ENCODE measurements at regions not wholly inside any gene's neighbourhood (a gene's known extent, or its start where the extent isn't known, plus 50 kb on each side); places are given as distances from the start of the nearest gene placed in this dataset.

DNA sequence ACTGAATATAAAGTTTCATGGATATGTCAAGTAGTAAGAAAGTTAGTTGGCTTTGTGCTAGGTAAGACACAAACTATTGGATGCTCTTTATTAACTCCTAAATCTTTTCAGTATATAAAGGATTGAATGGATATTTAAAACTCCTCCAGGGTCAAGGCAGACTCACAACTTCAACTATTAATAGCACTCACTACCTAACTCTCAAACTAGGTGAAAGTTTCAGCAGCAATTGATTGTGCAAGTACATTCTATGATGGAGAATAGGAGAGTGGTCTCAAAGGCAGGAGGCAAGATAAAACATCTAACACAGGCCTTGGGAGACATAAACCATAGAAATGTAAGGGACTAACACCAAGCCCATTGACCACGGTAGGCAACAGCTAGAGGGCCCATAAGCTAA is 328.9 kb upstream of the CHAC2 start:
- Histone ChIP-seq H3K27ac (ENCODE audit: extremely low read depth, low read depth, low read length) (no peak overlapping the region), H3K4me1 (ENCODE audit: control insufficient read depth, insufficient read depth, low read length) (no peaks in the 10 kb centered on the region), H3K9me3 (ENCODE audit: control insufficient read depth, insufficient read depth, low read depth, low read length) (no peaks in the 10 kb centered on the region), H3K4me3 (ENCODE audit: low read depth, low read length) (no peak overlapping the region), H3K36me3 (ENCODE audit: control insufficient read depth in 2 of 2, insufficient read depth in 1 of 2, low read length in 2 of 2) (no peaks in the 10 kb centered on the region)
- TF ChIP-seq ZNF175 (tag by site-specific recombination; IDR thresholded peaks at IDR 0.05) = no peak
- TF ChIP-seq, protein P1, sequence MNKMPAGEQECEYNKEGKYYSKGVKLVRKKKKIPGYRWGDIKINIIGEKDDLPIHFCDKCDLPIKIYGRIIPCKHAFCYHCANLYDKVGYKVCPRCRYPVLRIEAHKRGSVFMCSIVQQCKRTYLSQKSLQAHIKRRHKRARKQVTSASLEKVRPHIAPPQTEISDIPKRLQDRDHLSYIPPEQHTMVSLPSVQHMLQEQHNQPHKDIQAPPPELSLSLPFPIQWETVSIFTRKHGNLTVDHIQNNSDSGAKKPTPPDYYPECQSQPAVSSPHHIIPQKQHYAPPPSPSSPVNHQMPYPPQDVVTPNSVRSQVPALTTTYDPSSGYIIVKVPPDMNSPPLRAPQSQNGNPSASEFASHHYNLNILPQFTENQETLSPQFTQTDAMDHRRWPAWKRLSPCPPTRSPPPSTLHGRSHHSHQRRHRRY (tag by site-specific recombination; IDR thresholded peaks at IDR 0.05) = no peak
- no peak for TF ChIP-seq ZNF121 (tag by site-specific recombination; IDR thresholded peaks at IDR 0.05)
- no peak for TF ChIP-seq PRDM1 (tag by site-specific recombination; IDR thresholded peaks at IDR 0.05)
- no peak for TF ChIP-seq HOXC10 (CRISPR knock-in tag; IDR thresholded peaks at IDR 0.05)
- no peak for TF ChIP-seq ZNF184 (tag by site-specific recombination; IDR thresholded peaks at IDR 0.05)
- no peak for TF ChIP-seq ZNF155 (tag by site-specific recombination; IDR thresholded peaks at IDR 0.05)
- ChIA-PET POLR2A (no interaction called here), CTCF (no interaction called here)

DNA sequence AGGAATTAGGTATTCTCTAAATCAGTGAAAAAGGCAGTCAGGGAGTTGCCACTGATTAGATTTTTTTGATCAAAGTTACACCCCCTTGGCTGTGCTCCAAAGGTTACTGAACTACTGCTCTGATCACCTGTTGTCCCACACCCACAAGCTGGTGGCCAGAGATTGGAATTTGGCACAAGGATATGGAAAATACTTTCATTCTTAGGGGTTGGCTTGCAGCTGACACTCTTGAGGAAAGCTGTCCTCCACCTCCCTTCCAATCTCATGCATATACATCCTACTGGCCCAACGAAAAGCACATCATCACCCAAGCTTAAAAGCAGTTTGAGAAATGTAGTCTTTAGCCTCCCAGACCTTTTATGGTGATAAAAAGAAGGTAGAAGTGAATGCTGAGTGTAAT is 329.5 kb upstream of the CHAC2 start:
- H3K27ac ChIP-seq (ENCODE audit: extremely low read depth, low read depth, low read length) = no peak overlapping the region
- POLR2A ChIA-PET = no interaction called here
- no peaks in the 10 kb centered on the region for H3K4me1 ChIP-seq (ENCODE audit: control insufficient read depth, insufficient read depth, low read length)
- CTCF ChIA-PET = no interaction called here
- TF ChIP-seq TRIM28 (IDR thresholded peaks at IDR 0.05; ENCODE audit: borderline replicate concordance, low read length) (no peak), ZNF626 (tag by site-specific recombination; IDR thresholded peaks at IDR 0.05) (no peak), ZNF114 (tag by site-specific recombination; IDR thresholded peaks at IDR 0.05) (no peak), ZNF174 (tag by site-specific recombination; IDR thresholded peaks at IDR 0.05) (no peak), ZNF555 (tag by site-specific recombination; conservative IDR thresholded peaks at IDR 0.05) (no peak), ZBTB8A (tag by site-specific recombination; IDR thresholded peaks at IDR 0.05) (no peak)
- TF ChIP-seq, protein P2, sequence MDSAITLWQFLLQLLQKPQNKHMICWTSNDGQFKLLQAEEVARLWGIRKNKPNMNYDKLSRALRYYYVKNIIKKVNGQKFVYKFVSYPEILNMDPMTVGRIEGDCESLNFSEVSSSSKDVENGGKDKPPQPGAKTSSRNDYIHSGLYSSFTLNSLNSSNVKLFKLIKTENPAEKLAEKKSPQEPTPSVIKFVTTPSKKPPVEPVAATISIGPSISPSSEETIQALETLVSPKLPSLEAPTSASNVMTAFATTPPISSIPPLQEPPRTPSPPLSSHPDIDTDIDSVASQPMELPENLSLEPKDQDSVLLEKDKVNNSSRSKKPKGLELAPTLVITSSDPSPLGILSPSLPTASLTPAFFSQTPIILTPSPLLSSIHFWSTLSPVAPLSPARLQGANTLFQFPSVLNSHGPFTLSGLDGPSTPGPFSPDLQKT (IDR thresholded peaks at IDR 0.05; ENCODE audit: borderline replicate concordance, low read depth, low read length) = no peak
- TF ChIP-seq, protein P3, sequence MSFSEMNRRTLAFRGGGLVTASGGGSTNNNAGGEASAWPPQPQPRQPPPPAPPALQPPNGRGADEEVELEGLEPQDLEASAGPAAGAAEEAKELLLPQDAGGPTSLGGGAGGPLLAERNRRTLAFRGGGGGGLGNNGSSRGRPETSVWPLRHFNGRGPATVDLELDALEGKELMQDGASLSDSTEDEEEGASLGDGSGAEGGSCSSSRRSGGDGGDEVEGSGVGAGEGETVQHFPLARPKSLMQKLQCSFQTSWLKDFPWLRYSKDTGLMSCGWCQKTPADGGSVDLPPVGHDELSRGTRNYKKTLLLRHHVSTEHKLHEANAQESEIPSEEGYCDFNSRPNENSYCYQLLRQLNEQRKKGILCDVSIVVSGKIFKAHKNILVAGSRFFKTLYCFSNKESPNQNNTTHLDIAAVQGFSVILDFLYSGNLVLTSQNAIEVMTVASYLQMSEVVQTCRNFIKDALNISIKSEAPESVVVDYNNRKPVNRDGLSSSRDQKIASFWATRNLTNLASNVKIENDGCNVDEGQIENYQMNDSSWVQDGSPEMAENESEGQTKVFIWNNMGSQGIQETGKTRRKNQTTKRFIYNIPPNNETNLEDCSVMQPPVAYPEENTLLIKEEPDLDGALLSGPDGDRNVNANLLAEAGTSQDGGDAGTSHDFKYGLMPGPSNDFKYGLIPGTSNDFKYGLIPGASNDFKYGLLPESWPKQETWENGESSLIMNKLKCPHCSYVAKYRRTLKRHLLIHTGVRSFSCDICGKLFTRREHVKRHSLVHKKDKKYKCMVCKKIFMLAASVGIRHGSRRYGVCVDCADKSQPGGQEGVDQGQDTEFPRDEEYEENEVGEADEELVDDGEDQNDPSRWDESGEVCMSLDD (tag by site-specific recombination; IDR thresholded peaks at IDR 0.05) = no peak
- no peaks in the 10 kb centered on the region for H3K36me3 ChIP-seq (ENCODE audit: control insufficient read depth in 2 of 2, insufficient read depth in 1 of 2, low read length in 2 of 2)
- no peaks in the 10 kb centered on the region for H3K9me3 ChIP-seq (ENCODE audit: control insufficient read depth, insufficient read depth, low read depth, low read length)
- H3K4me3 ChIP-seq (ENCODE audit: low read depth, low read length) = no peak overlapping the region

DNA sequence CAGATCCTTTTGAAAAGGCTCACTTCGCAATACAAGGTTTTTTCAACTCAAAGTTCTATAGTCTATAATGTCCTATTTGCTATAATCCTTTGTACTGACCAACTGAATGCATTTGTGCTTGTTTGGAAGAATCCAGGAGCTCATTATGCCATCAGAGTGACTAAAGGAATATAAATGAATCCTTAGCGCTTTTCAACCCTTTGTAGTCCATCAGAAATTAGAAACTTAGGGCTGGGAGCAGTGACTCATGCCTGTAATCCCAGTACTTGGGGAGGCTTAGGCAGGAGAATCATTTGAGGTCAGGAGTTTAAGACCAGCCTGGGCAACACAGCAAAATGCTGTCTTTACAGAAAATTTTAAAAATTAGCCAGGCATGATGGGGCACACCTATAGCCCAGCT is 330.2 kb upstream of the CHAC2 start:
- H3K4me3 ChIP-seq (ENCODE audit: low read depth, low read length) = no peak overlapping the region
- H3K4me1 ChIP-seq (ENCODE audit: control insufficient read depth, insufficient read depth, low read length) = no peaks in the 10 kb centered on the region
- ChIA-PET CTCF (interaction anchor here (1.8 kb wide), 1 partner anchor 15 kb away, joined by 7 read pairs; no protein-coding TSS in a partner anchor), POLR2A (no interaction called here)
- no peaks in the 10 kb centered on the region for H3K9me3 ChIP-seq (ENCODE audit: control insufficient read depth, insufficient read depth, low read depth, low read length)
- no peaks in the 10 kb centered on the region for H3K36me3 ChIP-seq (ENCODE audit: control insufficient read depth in 2 of 2, insufficient read depth in 1 of 2, low read length in 2 of 2)
- H3K27ac ChIP-seq (ENCODE audit: extremely low read depth, low read depth, low read length) = no peak overlapping the region
- TF ChIP-seq ZNF677 (tag by site-specific recombination; IDR thresholded peaks at IDR 0.05) = no peak
- TF ChIP-seq MYNN (tag by site-specific recombination; IDR thresholded peaks at IDR 0.05; ENCODE audit: borderline replicate concordance) = no peak
- TF ChIP-seq ZNF670 (tag by site-specific recombination; IDR thresholded peaks at IDR 0.05; ENCODE audit: low read depth) = no peak
- TF ChIP-seq, protein P4, sequence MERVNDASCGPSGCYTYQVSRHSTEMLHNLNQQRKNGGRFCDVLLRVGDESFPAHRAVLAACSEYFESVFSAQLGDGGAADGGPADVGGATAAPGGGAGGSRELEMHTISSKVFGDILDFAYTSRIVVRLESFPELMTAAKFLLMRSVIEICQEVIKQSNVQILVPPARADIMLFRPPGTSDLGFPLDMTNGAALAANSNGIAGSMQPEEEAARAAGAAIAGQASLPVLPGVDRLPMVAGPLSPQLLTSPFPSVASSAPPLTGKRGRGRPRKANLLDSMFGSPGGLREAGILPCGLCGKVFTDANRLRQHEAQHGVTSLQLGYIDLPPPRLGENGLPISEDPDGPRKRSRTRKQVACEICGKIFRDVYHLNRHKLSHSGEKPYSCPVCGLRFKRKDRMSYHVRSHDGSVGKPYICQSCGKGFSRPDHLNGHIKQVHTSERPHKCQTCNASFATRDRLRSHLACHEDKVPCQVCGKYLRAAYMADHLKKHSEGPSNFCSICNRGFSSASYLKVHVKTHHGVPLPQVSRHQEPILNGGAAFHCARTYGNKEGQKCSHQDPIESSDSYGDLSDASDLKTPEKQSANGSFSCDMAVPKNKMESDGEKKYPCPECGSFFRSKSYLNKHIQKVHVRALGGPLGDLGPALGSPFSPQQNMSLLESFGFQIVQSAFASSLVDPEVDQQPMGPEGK (tag by site-specific recombination; IDR thresholded peaks at IDR 0.05) = no peak
- TF ChIP-seq, protein P5, sequence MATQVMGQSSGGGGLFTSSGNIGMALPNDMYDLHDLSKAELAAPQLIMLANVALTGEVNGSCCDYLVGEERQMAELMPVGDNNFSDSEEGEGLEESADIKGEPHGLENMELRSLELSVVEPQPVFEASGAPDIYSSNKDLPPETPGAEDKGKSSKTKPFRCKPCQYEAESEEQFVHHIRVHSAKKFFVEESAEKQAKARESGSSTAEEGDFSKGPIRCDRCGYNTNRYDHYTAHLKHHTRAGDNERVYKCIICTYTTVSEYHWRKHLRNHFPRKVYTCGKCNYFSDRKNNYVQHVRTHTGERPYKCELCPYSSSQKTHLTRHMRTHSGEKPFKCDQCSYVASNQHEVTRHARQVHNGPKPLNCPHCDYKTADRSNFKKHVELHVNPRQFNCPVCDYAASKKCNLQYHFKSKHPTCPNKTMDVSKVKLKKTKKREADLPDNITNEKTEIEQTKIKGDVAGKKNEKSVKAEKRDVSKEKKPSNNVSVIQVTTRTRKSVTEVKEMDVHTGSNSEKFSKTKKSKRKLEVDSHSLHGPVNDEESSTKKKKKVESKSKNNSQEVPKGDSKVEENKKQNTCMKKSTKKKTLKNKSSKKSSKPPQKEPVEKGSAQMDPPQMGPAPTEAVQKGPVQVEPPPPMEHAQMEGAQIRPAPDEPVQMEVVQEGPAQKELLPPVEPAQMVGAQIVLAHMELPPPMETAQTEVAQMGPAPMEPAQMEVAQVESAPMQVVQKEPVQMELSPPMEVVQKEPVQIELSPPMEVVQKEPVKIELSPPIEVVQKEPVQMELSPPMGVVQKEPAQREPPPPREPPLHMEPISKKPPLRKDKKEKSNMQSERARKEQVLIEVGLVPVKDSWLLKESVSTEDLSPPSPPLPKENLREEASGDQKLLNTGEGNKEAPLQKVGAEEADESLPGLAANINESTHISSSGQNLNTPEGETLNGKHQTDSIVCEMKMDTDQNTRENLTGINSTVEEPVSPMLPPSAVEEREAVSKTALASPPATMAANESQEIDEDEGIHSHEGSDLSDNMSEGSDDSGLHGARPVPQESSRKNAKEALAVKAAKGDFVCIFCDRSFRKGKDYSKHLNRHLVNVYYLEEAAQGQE (tag by site-specific recombination; IDR thresholded peaks at IDR 0.05) = no peak
- no peak for TF ChIP-seq ZNF701 (tag by site-specific recombination; IDR thresholded peaks at IDR 0.05)
- no peak for TF ChIP-seq ZSCAN30 (tag by site-specific recombination; IDR thresholded peaks at IDR 0.05)
- no peak for TF ChIP-seq ZNF146 (tag by site-specific recombination; IDR thresholded peaks at IDR 0.05)
- TF ChIP-seq ZNF223 (tag by site-specific recombination; IDR thresholded peaks at IDR 0.05) = no peak
